Adrenal gland (tissue), 9 donors: ENCODE measurements at regions not wholly inside any gene's neighbourhood (a gene's known extent, or its start where the extent isn't known, plus 50 kb on each side); places are given as distances from the start of the nearest gene placed in this dataset.

Source experiments
- DNase-seq, 7 donors: peaks; one replicate each; pipeline ENCODE4 v3.0.0-alpha.2; 2019 to 2020
- H3K27ac ChIP-seq, 5 donors: fragments of 200-600 bp; sonication (generic) in 4 of 5; 1 replicate in 3 of 5; 2 replicates in 2 of 5; pipeline versions ENCODE4 v1.5.1 to v1.8.0; 2016 to 2020; ENCODE audit warnings: mild to moderate bottlenecking in 1 of 5
- H3K27me3 ChIP-seq: fragments of 200-600 bp; 2 replicates; pipeline ENCODE4 v1.8.0; 2021
- H3K36me3 ChIP-seq, 2 donors: fragments of 200-600 bp; replicated peaks in 1 of 2; 1 replicate in 1 of 2; 2 replicates in 1 of 2; pipeline versions ENCODE4 v1.5.1 to v1.8.0; 2018 to 2022
- H3K4me1 ChIP-seq, 2 donors: fragments of 200-600 bp; replicated peaks in 1 of 2; 1 replicate in 1 of 2; 2 replicates in 1 of 2; pipeline versions ENCODE4 v1.5.1 to v1.8.0; 2018 to 2021
- H3K4me3 ChIP-seq, 4 donors: fragments of 200-600 bp; sonication (generic) in 3 of 4; one replicate each; pipeline ENCODE4 v1.5.1; 2016 to 2018
- H3K9me3 ChIP-seq, 3 donors: fragments of 200-600 bp; sonication (generic) in 1 of 3; replicated peaks in 1 of 3; 1 replicate in 2 of 3; 2 replicates in 1 of 3; pipeline versions ENCODE4 v1.5.1 to v1.8.0; 2016 to 2021
- POLR2A ChIP-seq, 2 donors: fragments of 450-650 bp; IDR thresholded peaks; one replicate each; pipeline ENCODE4 v1.6.1; 2017; ENCODE audit warnings: antibody characterized with exemption in 2 of 2, mild to moderate bottlenecking in 2 of 2, moderate library complexity in 1 of 2
- WGBS, 4 donors: extraction: QIAGEN DNeasy Blood & Tissue Kit in 2 of 4; methylation state at CpG; one replicate each; pipeline versions ENCODE4 v1.1.5 to v1.1.7; 2013 to 2017; 5-methylcytosine and 5-hydroxymethylcytosine counted together
- intact Hi-C, 2 donors: fragments of 100-400 bp; cut with DNase I; formaldehyde crosslinking; loops; one replicate each; pipeline versions ENCODE4 v1.14.1 to v1.15.0; 2022 to 2023
- TF ChIP-seq, protein P1 (sequence below), 6 experiments: fragments of 450-650 bp in 4 of 6; fragments of 200-600 bp in 2 of 6; sonication (generic) in 1 of 6; IDR thresholded peaks; 1 replicate in 5 of 6; 2 replicates in 1 of 6; pipeline versions ENCODE4 v1.5.1 to v1.8.0; 2016 to 2021; ENCODE audit warnings: antibody characterized with exemption in 6 of 6, mild to moderate bottlenecking in 2 of 6, moderate library complexity in 1 of 6
- donor health status: healthy with polysubstance abuse.
- donor health status: Bipolar disorder and iron deficiency.
- donor health status: DM: yes; HTN: yes; CAD: no.
- donor health status: DM: no; HTN: no; CAD: no.
- donor health status: DM: no; HTN: no; CAD: no.

GRCh38 chr12:16849473-16849872 is 243.5 kb upstream of the LMO3 start:
- 64 to 71% (median 70%) methylated on average over 2 of the region's 2 CpGs for WGBS, 4 donors
- no peaks in the 10 kb centered on the region for H3K36me3 ChIP-seq
- no peak for TF ChIP-seq POLR2A (IDR thresholded peaks at IDR 0.05)
- TF ChIP-seq, protein P1, sequence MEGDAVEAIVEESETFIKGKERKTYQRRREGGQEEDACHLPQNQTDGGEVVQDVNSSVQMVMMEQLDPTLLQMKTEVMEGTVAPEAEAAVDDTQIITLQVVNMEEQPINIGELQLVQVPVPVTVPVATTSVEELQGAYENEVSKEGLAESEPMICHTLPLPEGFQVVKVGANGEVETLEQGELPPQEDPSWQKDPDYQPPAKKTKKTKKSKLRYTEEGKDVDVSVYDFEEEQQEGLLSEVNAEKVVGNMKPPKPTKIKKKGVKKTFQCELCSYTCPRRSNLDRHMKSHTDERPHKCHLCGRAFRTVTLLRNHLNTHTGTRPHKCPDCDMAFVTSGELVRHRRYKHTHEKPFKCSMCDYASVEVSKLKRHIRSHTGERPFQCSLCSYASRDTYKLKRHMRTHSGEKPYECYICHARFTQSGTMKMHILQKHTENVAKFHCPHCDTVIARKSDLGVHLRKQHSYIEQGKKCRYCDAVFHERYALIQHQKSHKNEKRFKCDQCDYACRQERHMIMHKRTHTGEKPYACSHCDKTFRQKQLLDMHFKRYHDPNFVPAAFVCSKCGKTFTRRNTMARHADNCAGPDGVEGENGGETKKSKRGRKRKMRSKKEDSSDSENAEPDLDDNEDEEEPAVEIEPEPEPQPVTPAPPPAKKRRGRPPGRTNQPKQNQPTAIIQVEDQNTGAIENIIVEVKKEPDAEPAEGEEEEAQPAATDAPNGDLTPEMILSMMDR (IDR thresholded peaks at IDR 0.05) = no peak
- H3K9me3 ChIP-seq = no peaks in the 10 kb centered on the region
- no peak overlapping the region for H3K27ac ChIP-seq
- H3K4me1 ChIP-seq = no peaks in the 10 kb centered on the region
- intact Hi-C loops = no loop called here
- H3K27me3 ChIP-seq = no peaks in the 10 kb centered on the region
- DNase-seq = no peak
- H3K4me3 ChIP-seq = no peak overlapping the region

- 76 to 90% (median 83%) methylated on average over 7 of the region's 7 CpGs for WGBS, 4 donors
- no peak overlapping the region for H3K4me3 ChIP-seq
Measured at GRCh38 chr12:16844875-16845274, 238.9 kb upstream of the LMO3 start.

GRCh38 chr12:16833376-16834015 is 227.5 kb upstream of the LMO3 start:
- no peak for TF ChIP-seq POLR2A (IDR thresholded peaks at IDR 0.05)
- TF ChIP-seq, protein P1 (IDR thresholded peaks at IDR 0.05) = no peak
- no peak for DNase-seq
- Histone ChIP-seq H3K27me3 (no peaks in the 10 kb centered on the region), H3K36me3 (no peaks in the 10 kb centered on the region), H3K4me1 (no peaks in the 10 kb centered on the region), H3K27ac (no peak overlapping the region), H3K4me3 (no peak overlapping the region), H3K9me3 (no peaks in the 10 kb centered on the region)
- WGBS, 4 donors = 45 to 58% (median 50%) methylated on average over 2 of the region's 2 CpGs
- intact Hi-C loops = no loop called here

More at GRCh38 chr12:16844875-16845274, 238.9 kb upstream of the LMO3 start:
- no peak overlapping the region for H3K27ac ChIP-seq
- H3K9me3 ChIP-seq = peaks cover 0 to 8% (median 0%) of the 10 kb centered on the region in 3 donors
- no peaks in the 10 kb centered on the region for H3K36me3 ChIP-seq
- no peak for TF ChIP-seq POLR2A (IDR thresholded peaks at IDR 0.05)
- TF ChIP-seq, protein P1 (IDR thresholded peaks at IDR 0.05) = no peak
- DNase-seq = no peak
- no peaks in the 10 kb centered on the region for H3K4me1 ChIP-seq
- H3K27me3 ChIP-seq = no peaks in the 10 kb centered on the region
- intact Hi-C loops = no loop called here

- no peak for DNase-seq
- 45 to 75% (median 50%) methylated on average over 2 of the region's 2 CpGs for WGBS, 4 donors
- H3K36me3 ChIP-seq = no peaks in the 10 kb centered on the region
- intact Hi-C loops = no loop called here
- no peaks in the 10 kb centered on the region for H3K9me3 ChIP-seq
- H3K27me3 ChIP-seq = no peaks in the 10 kb centered on the region
- no peak overlapping the region for H3K4me3 ChIP-seq
- no peaks in the 10 kb centered on the region for H3K4me1 ChIP-seq
- no peak for TF ChIP-seq POLR2A (IDR thresholded peaks at IDR 0.05)
- TF ChIP-seq, protein P1 (IDR thresholded peaks at IDR 0.05) = no peak
- no peak overlapping the region for H3K27ac ChIP-seq
Measured at GRCh38 chr12:16828891-16829290, 222.9 kb upstream of the LMO3 start.
